ENCODE measurements at regions not wholly inside any gene's neighbourhood (a gene's known extent, or its start where the extent isn't known, plus 50 kb on each side); places are given as distances from the start of the nearest gene placed in this dataset.

DNA sequence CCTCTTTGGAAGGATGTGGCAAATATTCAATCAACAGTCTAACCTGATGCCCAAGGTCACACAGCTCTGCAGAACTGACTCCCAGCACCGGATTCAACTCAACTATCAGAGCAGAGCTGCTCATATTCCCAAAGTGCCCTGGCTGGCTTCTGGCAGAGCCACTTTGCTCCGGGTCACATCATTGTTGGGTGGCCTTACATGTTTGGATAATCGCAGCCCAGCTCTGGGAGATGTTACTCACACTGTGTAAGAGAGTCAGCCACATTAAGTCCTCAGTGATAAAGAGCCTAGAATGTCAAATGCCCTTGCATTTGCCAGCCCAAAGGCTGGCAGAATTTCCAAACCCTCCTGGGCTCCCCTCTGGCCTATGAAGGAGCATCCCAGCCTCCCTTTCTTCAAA, 79.8 kb upstream of the PDE1C start:
- Histone ChIP-seq H3K4me3 (no peak overlapping the region), H3K4me1 (ENCODE audit: control insufficient read depth, insufficient read depth, low read length) (no peaks in the 10 kb centered on the region), H3K36me3 (ENCODE audit: control insufficient read depth in 2 of 2, insufficient read depth in 2 of 2, low read length in 1 of 2) (no peaks in the 10 kb centered on the region), H3K27me3 (replicated peaks in 1 of 2; ENCODE audit: control insufficient read depth in 2 of 2, insufficient read depth in 2 of 2, low read length in 1 of 2) (no peaks in the 10 kb centered on the region), H3K4me2 (ENCODE audit: control insufficient read depth, insufficient read depth) (no peak overlapping the region), H3K9ac (ENCODE audit: control insufficient read depth, insufficient read depth, low read length) (no peak overlapping the region), H3K27ac (ENCODE audit: control insufficient read depth, insufficient read depth) (no peak overlapping the region), H2AFZ (ENCODE audit: control insufficient read depth, low read depth, low read length) (no peak overlapping the region), H3K79me2 (ENCODE audit: control insufficient read depth, insufficient read depth, low read length) (no peaks in the 10 kb centered on the region), H4K20me1 (ENCODE audit: control insufficient read depth, insufficient read depth) (no peaks in the 10 kb centered on the region), H3K9me3 (replicated peaks; ENCODE audit: control insufficient read depth, insufficient read depth, low read length) (no peaks in the 10 kb centered on the region)
- no peak for ATAC-seq
- DNase-seq (ENCODE audit: low read depth, low spot score): no peak
- no TSS peak for BruUV-seq (replicated peaks)
- CTCF ChIA-PET: no interaction called here
- in situ Hi-C loops (cut with MboI) (no loop called here), intact Hi-C loops (cut with micrococcal nuclease; ENCODE audit: unreplicated experiment) (no loop called here)
- 16% methylated on average over 3 of the region's 3 CpGs for whole genome bisulfite sequencing (ENCODE audit: insufficient coverage, insufficient replicate concordance, low lambda C conversion rate, missing lambda C conversion rate)
- RAD21 ChIA-PET (ENCODE audit: unreplicated experiment): no interaction called here
- SMC1A ChIA-PET (ENCODE audit: uncharacterized antibody, unreplicated experiment): no interaction called here
- POLR2A ChIA-PET: no interaction called here
- no peak for FAIRE-seq
- TF ChIP-seq, protein P1, sequence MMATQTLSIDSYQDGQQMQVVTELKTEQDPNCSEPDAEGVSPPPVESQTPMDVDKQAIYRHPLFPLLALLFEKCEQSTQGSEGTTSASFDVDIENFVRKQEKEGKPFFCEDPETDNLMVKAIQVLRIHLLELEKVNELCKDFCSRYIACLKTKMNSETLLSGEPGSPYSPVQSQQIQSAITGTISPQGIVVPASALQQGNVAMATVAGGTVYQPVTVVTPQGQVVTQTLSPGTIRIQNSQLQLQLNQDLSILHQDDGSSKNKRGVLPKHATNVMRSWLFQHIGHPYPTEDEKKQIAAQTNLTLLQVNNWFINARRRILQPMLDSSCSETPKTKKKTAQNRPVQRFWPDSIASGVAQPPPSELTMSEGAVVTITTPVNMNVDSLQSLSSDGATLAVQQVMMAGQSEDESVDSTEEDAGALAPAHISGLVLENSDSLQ (IDR thresholded peaks at IDR 0.05): no peak
- TF ChIP-seq RFX5 (IDR thresholded peaks at IDR 0.05; ENCODE audit: low read depth, low read length): no peak
- no peak for TF ChIP-seq KDM1A (IDR thresholded peaks at IDR 0.05; ENCODE audit: borderline replicate concordance)
- TF ChIP-seq SMAD1 (IDR thresholded peaks at IDR 0.05; ENCODE audit: low read depth, partially characterized antibody): no peak
- TF ChIP-seq ZSCAN29 (IDR thresholded peaks at IDR 0.05): no peak
- TF ChIP-seq HDGF (IDR thresholded peaks at IDR 0.05): no peak
- no peak for TF ChIP-seq IKZF2 (IDR thresholded peaks at IDR 0.05)
- TF ChIP-seq MTA2 (IDR thresholded peaks at IDR 0.05; ENCODE audit: low read depth): no peak
- no peak for TF ChIP-seq NR2C2 (IDR thresholded peaks at IDR 0.05; ENCODE audit: borderline replicate concordance, control insufficient read depth, insufficient read length, low read depth)
- TF ChIP-seq, protein P2, sequence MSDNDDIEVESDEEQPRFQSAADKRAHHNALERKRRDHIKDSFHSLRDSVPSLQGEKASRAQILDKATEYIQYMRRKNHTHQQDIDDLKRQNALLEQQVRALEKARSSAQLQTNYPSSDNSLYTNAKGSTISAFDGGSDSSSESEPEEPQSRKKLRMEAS (IDR thresholded peaks at IDR 0.05; ENCODE audit: low read depth, low read length): no peak
- TF ChIP-seq RAD51 (IDR thresholded peaks at IDR 0.05): no peak
- TF ChIP-seq ZNF24 (IDR thresholded peaks at IDR 0.05): no peak
- no peak for TF ChIP-seq SIX5 (IDR thresholded peaks at IDR 0.05; ENCODE audit: low read depth, low read length, severe bottlenecking)
- TF ChIP-seq, protein P3, sequence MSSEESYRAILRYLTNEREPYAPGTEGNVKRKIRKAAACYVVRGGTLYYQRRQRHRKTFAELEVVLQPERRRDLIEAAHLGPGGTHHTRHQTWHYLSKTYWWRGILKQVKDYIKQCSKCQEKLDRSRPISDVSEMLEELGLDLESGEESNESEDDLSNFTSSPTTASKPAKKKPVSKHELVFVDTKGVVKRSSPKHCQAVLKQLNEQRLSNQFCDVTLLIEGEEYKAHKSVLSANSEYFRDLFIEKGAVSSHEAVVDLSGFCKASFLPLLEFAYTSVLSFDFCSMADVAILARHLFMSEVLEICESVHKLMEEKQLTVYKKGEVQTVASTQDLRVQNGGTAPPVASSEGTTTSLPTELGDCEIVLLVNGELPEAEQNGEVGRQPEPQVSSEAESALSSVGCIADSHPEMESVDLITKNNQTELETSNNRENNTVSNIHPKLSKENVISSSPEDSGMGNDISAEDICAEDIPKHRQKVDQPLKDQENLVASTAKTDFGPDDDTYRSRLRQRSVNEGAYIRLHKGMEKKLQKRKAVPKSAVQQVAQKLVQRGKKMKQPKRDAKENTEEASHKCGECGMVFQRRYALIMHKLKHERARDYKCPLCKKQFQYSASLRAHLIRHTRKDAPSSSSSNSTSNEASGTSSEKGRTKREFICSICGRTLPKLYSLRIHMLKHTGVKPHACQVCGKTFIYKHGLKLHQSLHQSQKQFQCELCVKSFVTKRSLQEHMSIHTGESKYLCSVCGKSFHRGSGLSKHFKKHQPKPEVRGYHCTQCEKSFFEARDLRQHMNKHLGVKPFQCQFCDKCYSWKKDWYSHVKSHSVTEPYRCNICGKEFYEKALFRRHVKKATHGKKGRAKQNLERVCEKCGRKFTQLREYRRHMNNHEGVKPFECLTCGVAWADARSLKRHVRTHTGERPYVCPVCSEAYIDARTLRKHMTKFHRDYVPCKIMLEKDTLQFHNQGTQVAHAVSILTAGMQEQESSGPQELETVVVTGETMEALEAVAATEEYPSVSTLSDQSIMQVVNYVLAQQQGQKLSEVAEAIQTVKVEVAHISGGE (CRISPR knock-in tag; IDR thresholded peaks at IDR 0.05): no peak
- TF ChIP-seq, protein P4, sequence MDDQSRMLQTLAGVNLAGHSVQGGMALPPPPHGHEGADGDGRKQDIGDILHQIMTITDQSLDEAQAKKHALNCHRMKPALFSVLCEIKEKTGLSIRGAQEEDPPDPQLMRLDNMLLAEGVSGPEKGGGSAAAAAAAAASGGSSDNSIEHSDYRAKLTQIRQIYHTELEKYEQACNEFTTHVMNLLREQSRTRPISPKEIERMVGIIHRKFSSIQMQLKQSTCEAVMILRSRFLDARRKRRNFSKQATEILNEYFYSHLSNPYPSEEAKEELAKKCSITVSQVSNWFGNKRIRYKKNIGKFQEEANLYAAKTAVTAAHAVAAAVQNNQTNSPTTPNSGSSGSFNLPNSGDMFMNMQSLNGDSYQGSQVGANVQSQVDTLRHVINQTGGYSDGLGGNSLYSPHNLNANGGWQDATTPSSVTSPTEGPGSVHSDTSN (IDR thresholded peaks at IDR 0.05; ENCODE audit: insufficient replicate concordance, low read depth, low read length): no peak
- no peak for TF ChIP-seq KAT2A (conservative IDR thresholded peaks at IDR 0.05; ENCODE audit: control insufficient read depth, low read depth, low read length)
- TF ChIP-seq, protein P5, sequence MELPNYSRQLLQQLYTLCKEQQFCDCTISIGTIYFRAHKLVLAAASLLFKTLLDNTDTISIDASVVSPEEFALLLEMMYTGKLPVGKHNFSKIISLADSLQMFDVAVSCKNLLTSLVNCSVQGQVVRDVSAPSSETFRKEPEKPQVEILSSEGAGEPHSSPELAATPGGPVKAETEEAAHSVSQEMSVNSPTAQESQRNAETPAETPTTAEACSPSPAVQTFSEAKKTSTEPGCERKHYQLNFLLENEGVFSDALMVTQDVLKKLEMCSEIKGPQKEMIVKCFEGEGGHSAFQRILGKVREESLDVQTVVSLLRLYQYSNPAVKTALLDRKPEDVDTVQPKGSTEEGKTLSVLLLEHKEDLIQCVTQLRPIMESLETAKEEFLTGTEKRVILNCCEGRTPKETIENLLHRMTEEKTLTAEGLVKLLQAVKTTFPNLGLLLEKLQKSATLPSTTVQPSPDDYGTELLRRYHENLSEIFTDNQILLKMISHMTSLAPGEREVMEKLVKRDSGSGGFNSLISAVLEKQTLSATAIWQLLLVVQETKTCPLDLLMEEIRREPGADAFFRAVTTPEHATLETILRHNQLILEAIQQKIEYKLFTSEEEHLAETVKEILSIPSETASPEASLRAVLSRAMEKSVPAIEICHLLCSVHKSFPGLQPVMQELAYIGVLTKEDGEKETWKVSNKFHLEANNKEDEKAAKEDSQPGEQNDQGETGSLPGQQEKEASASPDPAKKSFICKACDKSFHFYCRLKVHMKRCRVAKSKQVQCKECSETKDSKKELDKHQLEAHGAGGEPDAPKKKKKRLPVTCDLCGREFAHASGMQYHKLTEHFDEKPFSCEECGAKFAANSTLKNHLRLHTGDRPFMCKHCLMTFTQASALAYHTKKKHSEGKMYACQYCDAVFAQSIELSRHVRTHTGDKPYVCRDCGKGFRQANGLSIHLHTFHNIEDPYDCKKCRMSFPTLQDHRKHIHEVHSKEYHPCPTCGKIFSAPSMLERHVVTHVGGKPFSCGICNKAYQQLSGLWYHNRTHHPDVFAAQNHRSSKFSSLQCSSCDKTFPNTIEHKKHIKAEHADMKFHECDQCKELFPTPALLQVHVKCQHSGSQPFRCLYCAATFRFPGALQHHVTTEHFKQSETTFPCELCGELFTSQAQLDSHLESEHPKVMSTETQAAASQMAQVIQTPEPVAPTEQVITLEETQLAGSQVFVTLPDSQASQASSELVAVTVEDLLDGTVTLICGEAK (IDR thresholded peaks at IDR 0.05; ENCODE audit: borderline replicate concordance): no peak
